ENCODE measurements at regions not wholly inside any gene's neighbourhood (a gene's known extent, or its start where the extent isn't known, plus 50 kb on each side); places are given as distances from the start of the nearest gene placed in this dataset.

GRCh38 chr9:108476574-108476973 is 379.2 kb downstream of the ACTL7B start:
- no peaks in the 10 kb centered on the region for H3K36me3 ChIP-seq
- no peaks in the 10 kb centered on the region for H3K9me3 ChIP-seq
- TF ChIP-seq CTCF (IDR thresholded peaks at IDR 0.05): no peak
- H3K4me3 ChIP-seq: no peak overlapping the region
- intact Hi-C loops (cut with DNase I): no loop called here
- DNase-seq: no peak
- no peak for ATAC-seq
- no peaks in the 10 kb centered on the region for H3K27me3 ChIP-seq (ENCODE audit: low read depth)
- no peaks in the 10 kb centered on the region for H3K4me1 ChIP-seq
- no peak overlapping the region for H3K27ac ChIP-seq

GRCh38 chr9:108475813-108476212 is 380.0 kb downstream of the ACTL7B start:
- H3K27me3 ChIP-seq (ENCODE audit: low read depth): no peaks in the 10 kb centered on the region
- intact Hi-C loops (cut with DNase I): no loop called here
- ATAC-seq: no peak
- no peak for DNase-seq
- TF ChIP-seq CTCF (IDR thresholded peaks at IDR 0.05): no peak
- H3K4me1 ChIP-seq: no peaks in the 10 kb centered on the region
- H3K36me3 ChIP-seq: no peaks in the 10 kb centered on the region
- H3K27ac ChIP-seq: no peak overlapping the region
- no peak overlapping the region for H3K4me3 ChIP-seq
- H3K9me3 ChIP-seq: no peaks in the 10 kb centered on the region

GRCh38 chr9:108474356-108474755 is 381.4 kb downstream of the ACTL7B start:
- DNase-seq (no peak), ATAC-seq (no peak)
- Histone ChIP-seq H3K36me3 (no peaks in the 10 kb centered on the region), H3K4me1 (no peaks in the 10 kb centered on the region), H3K4me3 (no peak overlapping the region), H3K27ac (no peak overlapping the region), H3K9me3 (no peaks in the 10 kb centered on the region), H3K27me3 (ENCODE audit: low read depth) (no peaks in the 10 kb centered on the region)
- no peak for TF ChIP-seq CTCF (IDR thresholded peaks at IDR 0.05)
- intact Hi-C loops (cut with DNase I): no loop called here

- no peak for ATAC-seq
- no peaks in the 10 kb centered on the region for H3K36me3 ChIP-seq
- H3K9me3 ChIP-seq: no peaks in the 10 kb centered on the region
- no peak overlapping the region for H3K4me3 ChIP-seq
- H3K4me1 ChIP-seq: no peaks in the 10 kb centered on the region
- DNase-seq: no peak
- H3K27ac ChIP-seq: no peak overlapping the region
- intact Hi-C loops (cut with DNase I): no loop called here
- no peaks in the 10 kb centered on the region for H3K27me3 ChIP-seq (ENCODE audit: low read depth)
- no peak for TF ChIP-seq CTCF (IDR thresholded peaks at IDR 0.05)
Observed at GRCh38 chr9:108473209-108474112, 382.3 kb downstream of the ACTL7B start.

- Histone ChIP-seq H3K9me3 (no peaks in the 10 kb centered on the region), H3K4me1 (peaks cover 4% of the 10 kb centered on the region), H3K27me3 (ENCODE audit: low read depth) (no peaks in the 10 kb centered on the region), H3K27ac (no peak overlapping the region), H3K4me3 (no peak overlapping the region), H3K36me3 (no peaks in the 10 kb centered on the region)
- TF ChIP-seq CTCF (IDR thresholded peaks at IDR 0.05): no peak
- intact Hi-C loops (cut with DNase I): no loop called here
- ATAC-seq: peak; percentile 65 to 78
- peak; percentile 50 for DNase-seq
Observed at GRCh38 chr9:108469654-108470053, 386.1 kb downstream of the ACTL7B start.

Measured in lower lobe of right lung (tissue), 2 donors.